Transverse colon (tissue), 4 donors: ENCODE measurements at regions not wholly inside any gene's neighbourhood (a gene's known extent, or its start where the extent isn't known, plus 50 kb on each side); places are given as distances from the start of the nearest gene placed in this dataset.

Experiments used
- CTCF ChIP-seq, 5 experiments: fragments of 200-600 bp in 3 of 5; fragments of 450-650 bp in 2 of 5; sonication (generic) in 3 of 5; IDR thresholded peaks; 1 replicate in 2 of 5; 2 replicates in 3 of 5; pipeline ENCODE4 v1.5.1; 2016 to 2017; ENCODE audit warnings: antibody characterized with exemption in 5 of 5, inconsistent platforms in 3 of 5, mild to moderate bottlenecking in 2 of 5, moderate library complexity in 1 of 5
- EP300 ChIP-seq: sonication (generic); formaldehyde crosslinking; IDR thresholded peaks from one replicate; pipeline ENCODE4 v1.6.1; 2017; ENCODE audit warnings: antibody characterized with exemption, low read depth
- POLR2A ChIP-seq: fragments of 450-650 bp; IDR thresholded peaks from one replicate; pipeline ENCODE4 v1.6.1; 2016; ENCODE audit warnings: antibody characterized with exemption, mild to moderate bottlenecking, moderate library complexity
- POLR2AphosphoS5 ChIP-seq, 3 donors: sonication (generic); formaldehyde crosslinking; IDR thresholded peaks; one replicate each; pipeline ENCODE4 v1.6.1; 2016; ENCODE audit warnings: antibody characterized with exemption in 3 of 3

GRCh38 chr5:24397601-24398000 lies 247.2 kb downstream of the CDH10 start:
- TF ChIP-seq CTCF (IDR thresholded peaks at IDR 0.05), result no peak
- TF ChIP-seq EP300, result no peak
- TF ChIP-seq POLR2A, result no peak
- TF ChIP-seq POLR2AphosphoS5 (IDR thresholded peaks at IDR 0.05), result no peak
